Karpas-422 (cell line): ENCODE measurements at regions not wholly inside any gene's neighbourhood (a gene's known extent, or its start where the extent isn't known, plus 50 kb on each side); places are given as distances from the start of the nearest gene placed in this dataset.

Experiments used
- DNase-seq: peaks from one replicate; pipeline ENCODE4 v3.0.0-alpha.2; 2015
- H2AFZ ChIP-seq: fragments of 200-600 bp; sonication (generic); 2 replicates; pipeline ENCODE4 v1.6.1; 2014; ENCODE audit warnings: antibody characterized with exemption, low read length, mixed read lengths
- H3K27ac ChIP-seq: fragments of 200-600 bp; sonication (generic); 2 replicates; pipeline ENCODE4 v1.5.1; 2014; ENCODE audit warnings: mild to moderate bottlenecking, low read length, moderate library complexity
- H3K27me3 ChIP-seq: fragments of 200-600 bp; sonication (generic); 2 replicates; pipeline ENCODE4 v1.6.1; 2014; ENCODE audit warnings: low read length, mixed read lengths
- H3K36me3 ChIP-seq: fragments of 200-600 bp; sonication (generic); 2 replicates; pipeline ENCODE4 v1.6.1; 2014; ENCODE audit warnings: low read length, mixed read lengths; ENCODE audit not compliant: insufficient read depth
- H3K4me1 ChIP-seq: fragments of 200-600 bp; sonication (generic); 2 replicates; pipeline ENCODE4 v1.6.1; 2014; ENCODE audit warnings: mild to moderate bottlenecking, low read length, mixed read lengths
- H3K4me2 ChIP-seq: fragments of 200-600 bp; sonication (generic); 2 replicates; pipeline ENCODE4 v1.6.1; 2014; ENCODE audit warnings: low read length, low read depth, mild to moderate bottlenecking; ENCODE audit not compliant: poor library complexity, severe bottlenecking
- H3K4me3 ChIP-seq: fragments of 200-600 bp; sonication (generic); 2 replicates; pipeline ENCODE4 v1.5.1; 2014; ENCODE audit warnings: mild to moderate bottlenecking, antibody characterized with exemption, low read length, mixed read lengths
- H3K79me2 ChIP-seq: fragments of 200-600 bp; sonication (generic); 2 replicates; pipeline ENCODE4 v1.6.1; 2014; ENCODE audit warnings: mild to moderate bottlenecking, low read length, mixed read lengths
- H3K9ac ChIP-seq: fragments of 200-600 bp; sonication (generic); 2 replicates; pipeline ENCODE4 v1.6.0; 2014; ENCODE audit warnings: low read length
- H3K9me2 ChIP-seq: fragments of 200-600 bp; sonication (generic), shearing (Covaris generic); replicated peaks from 2 replicates; pipeline ENCODE4 v1.6.0; 2014; ENCODE audit warnings: mild to moderate bottlenecking, low read length, moderate library complexity; ENCODE audit not compliant: insufficient read depth
- H3K9me3 ChIP-seq: fragments of 300-700, 200-600 bp; sonication (generic); 2 replicates; pipeline ENCODE4 v1.6.1; 2014; ENCODE audit warnings: low read length, mixed read lengths
- H4K20me1 ChIP-seq: fragments of 200-600 bp; sonication (generic); 2 replicates; pipeline ENCODE4 v1.6.1; 2014; ENCODE audit warnings: mild to moderate bottlenecking, antibody characterized with exemption, low read length, low read depth; ENCODE audit not compliant: insufficient read depth

DNA sequence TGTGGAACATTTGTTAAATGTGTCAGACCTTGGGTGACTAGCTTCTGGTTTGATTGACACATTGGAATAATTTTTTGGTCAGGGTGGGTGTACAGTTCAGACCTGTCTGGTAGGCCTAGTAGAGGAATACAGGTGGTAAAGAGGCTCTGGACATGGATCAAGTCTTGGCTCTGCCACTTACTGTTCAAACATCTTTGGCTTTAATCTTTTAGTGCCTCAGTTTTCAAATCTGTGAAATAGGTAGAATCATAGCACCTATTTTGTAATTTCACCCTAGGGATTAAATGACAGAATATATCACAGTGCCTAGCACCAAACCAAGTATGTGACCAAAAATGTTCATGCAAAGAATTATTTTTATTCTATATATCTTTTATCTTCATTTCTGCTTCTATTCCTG lies 340.4 kb downstream of the RPS6KC1 start:
- no peaks in the 10 kb centered on the region for H3K9me3 ChIP-seq
- no peaks in the 10 kb centered on the region for H3K9me2 ChIP-seq
- no peaks in the 10 kb centered on the region for H4K20me1 ChIP-seq
- H3K4me2 ChIP-seq = no peak overlapping the region
- no peak overlapping the region for H3K9ac ChIP-seq
- H3K79me2 ChIP-seq = no peaks in the 10 kb centered on the region
- no peaks in the 10 kb centered on the region for H3K4me1 ChIP-seq
- no peaks in the 10 kb centered on the region for H3K27me3 ChIP-seq
- H2AFZ ChIP-seq = no peak overlapping the region
- H3K36me3 ChIP-seq = no peaks in the 10 kb centered on the region
- DNase-seq = no peak
- H3K4me3 ChIP-seq = no peak overlapping the region
- H3K27ac ChIP-seq = no peak overlapping the region

DNA sequence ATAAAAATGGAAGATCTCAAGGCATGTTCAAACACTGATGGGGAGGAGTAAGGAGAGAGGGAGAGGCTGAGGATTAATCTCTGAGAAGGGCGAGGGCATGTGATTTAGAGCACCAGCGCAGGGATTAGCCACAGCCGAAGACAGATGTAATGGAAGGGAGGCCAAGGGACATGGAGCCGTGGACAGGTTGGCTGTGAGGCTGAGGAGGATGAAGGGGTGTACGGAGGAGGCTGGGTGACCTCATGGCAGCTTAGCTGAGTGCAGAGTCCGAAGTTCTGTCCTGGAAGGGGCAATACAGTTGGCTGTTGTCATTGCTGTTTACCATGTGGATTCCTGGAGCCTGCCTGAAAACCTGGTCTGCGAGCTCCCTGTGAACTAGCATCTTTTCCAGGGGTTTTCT lies 342.8 kb downstream of the RPS6KC1 start:
- no peak overlapping the region for H2AFZ ChIP-seq

DNA sequence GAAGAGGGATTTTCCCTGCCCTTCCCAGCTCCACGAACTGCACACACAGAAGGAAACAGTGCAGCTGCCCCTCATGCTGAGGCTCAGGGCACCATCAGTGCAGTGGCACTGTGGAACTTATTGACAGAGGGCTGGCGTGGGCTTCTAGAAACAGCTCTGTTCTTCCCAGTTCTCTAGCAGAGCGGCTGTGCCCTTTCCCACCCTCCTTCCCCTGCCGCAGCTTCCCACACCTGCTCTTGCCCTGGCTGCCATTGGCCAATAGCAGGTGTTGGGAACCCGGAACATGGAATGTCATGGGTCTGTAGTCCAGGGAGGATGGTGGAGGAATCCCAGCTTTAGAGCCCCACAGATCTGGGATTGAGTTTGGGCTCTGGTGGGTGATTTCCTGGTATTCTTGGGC lies 343.8 kb downstream of the RPS6KC1 start:
- Histone ChIP-seq H3K9me2 (no peaks in the 10 kb centered on the region), H3K27ac (no peak overlapping the region), H3K27me3 (no peaks in the 10 kb centered on the region), H3K9me3 (no peaks in the 10 kb centered on the region), H3K4me3 (no peak overlapping the region), H3K36me3 (no peaks in the 10 kb centered on the region), H2AFZ (no peak overlapping the region), H3K79me2 (no peaks in the 10 kb centered on the region), H3K4me2 (no peak overlapping the region), H3K4me1 (no peaks in the 10 kb centered on the region), H4K20me1 (no peaks in the 10 kb centered on the region), H3K9ac (no peak overlapping the region)
- no peak for DNase-seq

More for the DNA sequence above, 342.8 kb downstream of the RPS6KC1 start:
- H3K36me3 ChIP-seq = no peaks in the 10 kb centered on the region
- H3K4me1 ChIP-seq = no peaks in the 10 kb centered on the region
- H4K20me1 ChIP-seq = no peaks in the 10 kb centered on the region
- no peak overlapping the region for H3K4me2 ChIP-seq
- no peak overlapping the region for H3K27ac ChIP-seq
- H3K9me2 ChIP-seq = no peaks in the 10 kb centered on the region
- H3K9me3 ChIP-seq = no peaks in the 10 kb centered on the region
- no peak overlapping the region for H3K9ac ChIP-seq
- no peak overlapping the region for H3K4me3 ChIP-seq
- H3K27me3 ChIP-seq = no peaks in the 10 kb centered on the region
- DNase-seq = no peak
- H3K79me2 ChIP-seq = no peaks in the 10 kb centered on the region

DNA sequence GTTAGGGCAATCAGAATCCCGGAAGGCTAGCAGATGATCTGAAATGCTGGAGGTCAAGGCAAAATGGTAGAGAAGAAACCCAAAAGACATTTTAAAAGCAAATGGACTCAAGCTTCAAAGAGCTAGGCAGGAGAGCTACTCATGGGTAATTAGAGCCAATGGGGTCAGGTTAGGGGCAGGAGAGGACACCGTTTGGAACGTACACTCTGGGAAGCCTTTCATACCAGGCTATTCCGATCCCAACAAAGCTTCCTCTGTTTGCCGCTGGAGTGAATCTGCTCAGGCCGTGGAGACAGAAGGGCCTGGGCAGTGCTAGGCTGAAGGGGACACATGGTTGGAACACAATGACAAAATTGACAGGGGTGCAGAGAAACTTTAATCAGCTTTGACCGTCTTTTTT lies 346.6 kb downstream of the RPS6KC1 start:
- H3K79me2 ChIP-seq = no peaks in the 10 kb centered on the region
- no peak overlapping the region for H3K27ac ChIP-seq
- no peak overlapping the region for H3K4me2 ChIP-seq
- H3K4me3 ChIP-seq = no peak overlapping the region
- H3K9me2 ChIP-seq = no peaks in the 10 kb centered on the region
- no peaks in the 10 kb centered on the region for H3K36me3 ChIP-seq
- no peak overlapping the region for H3K9ac ChIP-seq
- no peaks in the 10 kb centered on the region for H3K27me3 ChIP-seq
- no peak overlapping the region for H2AFZ ChIP-seq
- H3K4me1 ChIP-seq = no peaks in the 10 kb centered on the region
- no peaks in the 10 kb centered on the region for H4K20me1 ChIP-seq
- H3K9me3 ChIP-seq = no peaks in the 10 kb centered on the region
- DNase-seq = no peak

DNA sequence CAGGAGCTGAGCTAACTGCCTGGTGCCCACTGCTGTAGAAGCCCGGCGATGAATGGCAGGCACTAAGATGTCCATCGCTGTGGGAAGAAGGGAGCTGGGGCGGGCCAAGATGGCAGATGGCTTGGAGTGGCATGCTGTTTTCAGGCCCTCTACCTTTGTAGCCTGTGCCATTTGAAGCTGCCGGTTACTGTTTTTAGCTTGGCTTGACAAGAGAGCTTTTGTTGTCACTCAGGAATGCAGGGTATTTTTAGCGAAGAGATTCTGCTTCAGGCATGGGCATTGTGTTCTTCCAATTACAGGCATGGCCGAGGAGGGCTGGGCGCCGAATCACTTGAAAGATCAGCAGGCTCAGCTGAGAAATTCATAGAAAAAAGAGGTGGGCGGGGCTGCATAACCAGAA lies 348.7 kb downstream of the RPS6KC1 start:
- H3K9me3 ChIP-seq = no peaks in the 10 kb centered on the region
- H3K4me1 ChIP-seq = no peaks in the 10 kb centered on the region
- no peak overlapping the region for H3K27ac ChIP-seq
- no peak for DNase-seq
- no peaks in the 10 kb centered on the region for H3K27me3 ChIP-seq
- H3K9ac ChIP-seq = no peak overlapping the region
- no peaks in the 10 kb centered on the region for H3K9me2 ChIP-seq
- H3K4me3 ChIP-seq = no peak overlapping the region
- H4K20me1 ChIP-seq = no peaks in the 10 kb centered on the region
- no peaks in the 10 kb centered on the region for H3K79me2 ChIP-seq
- H2AFZ ChIP-seq = no peak overlapping the region
- H3K36me3 ChIP-seq = no peaks in the 10 kb centered on the region
- no peak overlapping the region for H3K4me2 ChIP-seq

DNA sequence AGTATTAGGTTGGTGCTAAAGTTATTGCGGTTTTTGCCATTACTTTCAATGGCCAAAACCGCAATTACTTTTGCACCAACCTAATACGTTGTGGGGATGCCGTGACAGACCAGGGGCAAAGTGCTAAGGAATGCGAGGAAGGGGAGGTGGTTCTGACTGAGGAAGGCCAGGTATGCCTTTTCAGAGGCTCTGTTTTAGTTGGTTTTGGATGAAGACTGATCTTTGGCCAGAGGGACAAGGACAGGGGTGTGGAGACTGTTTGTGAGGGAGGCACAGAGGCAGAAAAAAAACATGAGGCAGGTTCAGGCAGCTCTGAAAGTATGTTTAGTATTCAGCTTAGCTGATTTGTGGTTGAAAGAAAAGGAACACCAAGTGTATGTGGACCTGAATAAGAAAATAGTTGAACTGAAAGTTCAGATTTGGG lies 358.2 kb downstream of the RPS6KC1 start:
- Histone ChIP-seq H3K36me3 (no peaks in the 10 kb centered on the region), H3K9ac (no peak overlapping the region), H3K27me3 (no peaks in the 10 kb centered on the region), H3K79me2 (no peaks in the 10 kb centered on the region), H3K27ac (no peak overlapping the region), H2AFZ (no peak overlapping the region), H3K9me2 (no peaks in the 10 kb centered on the region), H4K20me1 (no peaks in the 10 kb centered on the region), H3K9me3 (no peaks in the 10 kb centered on the region), H3K4me2 (no peak overlapping the region), H3K4me3 (no peak overlapping the region), H3K4me1 (no peaks in the 10 kb centered on the region)
- no peak for DNase-seq

DNA sequence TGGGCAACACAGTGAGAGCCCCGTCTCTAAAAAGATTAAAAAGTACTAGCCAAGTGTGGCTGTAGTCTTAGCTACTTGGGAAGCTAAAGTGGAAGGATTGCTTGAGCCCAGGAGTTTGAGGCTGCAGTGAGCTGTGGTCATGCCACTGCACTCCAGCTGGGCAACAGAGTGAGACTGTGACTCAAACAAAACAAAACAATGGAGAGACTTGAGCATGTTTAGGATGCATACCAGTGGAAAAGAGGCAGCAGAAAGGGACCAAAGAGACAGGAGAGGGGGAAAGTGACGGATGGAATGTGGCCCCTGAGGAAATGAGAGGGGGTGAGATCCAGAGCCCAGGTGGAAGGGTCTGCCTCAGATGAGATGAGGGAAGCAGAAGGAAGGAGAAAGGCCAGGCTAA lies 358.9 kb downstream of the RPS6KC1 start:
- Histone ChIP-seq H3K9me2 (no peaks in the 10 kb centered on the region), H3K27ac (no peak overlapping the region)

DNA sequence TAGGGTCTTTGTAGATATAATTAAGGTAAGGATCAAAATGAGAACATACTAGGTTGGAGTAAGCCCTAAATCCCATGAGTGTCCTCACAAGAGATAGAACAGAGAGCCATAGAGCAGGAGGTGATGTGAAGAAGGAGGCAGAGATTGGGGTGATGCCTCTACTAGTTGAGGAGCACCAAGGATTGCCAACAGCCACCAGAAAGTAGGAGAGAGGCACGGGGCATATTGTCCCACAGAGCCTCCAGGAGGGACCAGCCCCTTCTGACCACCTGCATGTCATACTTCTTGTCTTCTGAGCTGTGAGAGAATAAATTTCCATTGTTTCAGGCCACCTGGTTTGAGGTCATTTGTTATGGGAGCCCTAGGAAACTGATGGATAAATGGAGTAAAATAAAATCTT lies 363.3 kb downstream of the RPS6KC1 start:
- H3K36me3 ChIP-seq = no peaks in the 10 kb centered on the region
- no peaks in the 10 kb centered on the region for H3K27me3 ChIP-seq
- no peak overlapping the region for H3K4me2 ChIP-seq
- no peaks in the 10 kb centered on the region for H3K4me1 ChIP-seq
- no peak overlapping the region for H3K9ac ChIP-seq
- H3K9me2 ChIP-seq = no peaks in the 10 kb centered on the region
- no peak overlapping the region for H2AFZ ChIP-seq
- no peaks in the 10 kb centered on the region for H3K79me2 ChIP-seq
- H3K27ac ChIP-seq = no peak overlapping the region
- H3K9me3 ChIP-seq = no peaks in the 10 kb centered on the region
- H4K20me1 ChIP-seq = no peaks in the 10 kb centered on the region
- no peak for DNase-seq
- no peak overlapping the region for H3K4me3 ChIP-seq

More for the DNA sequence above, 358.9 kb downstream of the RPS6KC1 start:
- Histone ChIP-seq H3K4me2 (no peak overlapping the region), H3K9ac (no peak overlapping the region), H4K20me1 (no peaks in the 10 kb centered on the region), H3K9me3 (no peaks in the 10 kb centered on the region), H3K4me1 (no peaks in the 10 kb centered on the region), H3K27me3 (no peaks in the 10 kb centered on the region), H3K79me2 (no peaks in the 10 kb centered on the region), H3K4me3 (no peak overlapping the region), H2AFZ (no peak overlapping the region), H3K36me3 (no peaks in the 10 kb centered on the region)
- DNase-seq = no peak

DNA sequence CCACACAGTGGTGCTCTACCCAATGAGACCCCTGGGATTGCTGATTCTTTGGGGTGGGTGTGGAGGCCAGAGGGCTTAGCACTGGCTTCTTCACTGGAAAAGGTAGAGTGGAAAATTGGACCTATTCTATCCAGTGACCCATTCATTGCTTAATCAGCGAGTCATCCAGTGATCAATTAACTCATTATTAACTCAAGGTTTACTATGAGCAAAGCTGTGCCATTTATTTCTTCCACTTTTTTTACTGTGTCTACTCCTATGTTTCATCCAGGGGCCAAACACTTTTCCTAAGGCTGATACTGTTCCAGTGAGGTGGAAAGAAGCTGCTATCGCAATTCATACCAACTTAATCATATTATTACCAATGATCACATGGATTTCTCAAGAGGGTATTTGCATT lies 363.9 kb downstream of the RPS6KC1 start:
- Histone ChIP-seq H3K4me3 (no peak overlapping the region), H3K4me1 (no peaks in the 10 kb centered on the region), H3K9me2 (no peaks in the 10 kb centered on the region), H3K36me3 (no peaks in the 10 kb centered on the region), H4K20me1 (no peaks in the 10 kb centered on the region), H2AFZ (no peak overlapping the region), H3K27ac (no peak overlapping the region), H3K27me3 (no peaks in the 10 kb centered on the region), H3K9ac (no peak overlapping the region), H3K4me2 (no peak overlapping the region), H3K9me3 (no peaks in the 10 kb centered on the region), H3K79me2 (no peaks in the 10 kb centered on the region)
- no peak for DNase-seq
